Transverse colon (tissue), 4 donors: ENCODE measurements at regions not wholly inside any gene's neighbourhood (a gene's known extent, or its start where the extent isn't known, plus 50 kb on each side); places are given as distances from the start of the nearest gene placed in this dataset.

Source experiments
- DNase-seq: peaks from one replicate; pipeline ENCODE4 v3.0.0-alpha.2; 2019
- H3K27ac ChIP-seq, 4 donors: fragments of 200-600 bp; sonication (generic); 2 replicates each; pipeline ENCODE4 v1.5.1; 2016 to 2018; ENCODE audit warnings: inconsistent platforms in 4 of 4
- H3K27me3 ChIP-seq: fragments of 200-600 bp; sonication (generic); 2 replicates; pipeline ENCODE4 v1.5.1; 2017; ENCODE audit warnings: inconsistent platforms
- H3K36me3 ChIP-seq, 4 donors: fragments of 200-600 bp; sonication (generic); 2 replicates each; pipeline ENCODE4 v1.5.1; 2017 to 2019; ENCODE audit warnings: inconsistent platforms in 4 of 4
- H3K4me1 ChIP-seq, 4 donors: fragments of 200-600 bp; sonication (generic); 2 replicates each; pipeline ENCODE4 v1.5.1; 2017 to 2020; ENCODE audit warnings: inconsistent platforms in 4 of 4
- H3K4me3 ChIP-seq, 4 donors: fragments of 200-600 bp; sonication (generic); 1 replicate in 1 of 4; 2 replicates in 3 of 4; pipeline versions ENCODE4 v1.5.1 to v1.6.1; 2017 to 2019; ENCODE audit warnings: inconsistent platforms in 4 of 4
- H3K9me3 ChIP-seq, 2 donors: fragments of 200-600 bp; sonication (generic); 2 replicates each; pipeline ENCODE4 v1.5.1; 2017 to 2019; ENCODE audit warnings: inconsistent platforms in 2 of 2
- CTCF ChIP-seq, 5 experiments: fragments of 200-600 bp in 3 of 5; fragments of 450-650 bp in 2 of 5; sonication (generic) in 3 of 5; IDR thresholded peaks; 1 replicate in 2 of 5; 2 replicates in 3 of 5; pipeline ENCODE4 v1.5.1; 2016 to 2017; ENCODE audit warnings: antibody characterized with exemption in 5 of 5, inconsistent platforms in 3 of 5, mild to moderate bottlenecking in 2 of 5, moderate library complexity in 1 of 5
- EP300 ChIP-seq: sonication (generic); formaldehyde crosslinking; IDR thresholded peaks from one replicate; pipeline ENCODE4 v1.6.1; 2017; ENCODE audit warnings: antibody characterized with exemption, low read depth
- POLR2A ChIP-seq: fragments of 450-650 bp; IDR thresholded peaks from one replicate; pipeline ENCODE4 v1.6.1; 2016; ENCODE audit warnings: antibody characterized with exemption, mild to moderate bottlenecking, moderate library complexity
- POLR2AphosphoS5 ChIP-seq, 3 donors: sonication (generic); formaldehyde crosslinking; IDR thresholded peaks; one replicate each; pipeline ENCODE4 v1.6.1; 2016; ENCODE audit warnings: antibody characterized with exemption in 3 of 3
- WGBS, 2 donors: methylation state at CpG; one replicate each; pipeline ENCODE4 v1.1.5; 2018; ENCODE audit warnings: low coverage in 1 of 2; 5-methylcytosine and 5-hydroxymethylcytosine counted together
- in situ Hi-C, 4 donors: fragments of 200-750 bp; cut with MboI; loops; one replicate each; pipeline versions ENCODE4 v1.15.0 to v1.15.1; 2017; ENCODE audit warnings: low sequenced_read_pairs in 3 of 4, low pct_ligation_motif_present in 1 of 4, low pct_unique_long_range_greater_than_20kb in 1 of 4
- intact Hi-C: fragments of 100-400 bp; cut with DNase I; formaldehyde crosslinking; loops from one replicate; pipeline ENCODE4 v1.15.1; 2023; ENCODE audit warnings: low total_unique reads

GRCh38 chr1:68313735-68314134 is 81.4 kb upstream of the WLS start:
- Histone ChIP-seq H3K4me3 (no peak overlapping the region), H3K9me3 (no peaks in the 10 kb centered on the region), H3K27ac (no peak overlapping the region), H3K36me3 (no peaks in the 10 kb centered on the region), H3K4me1 (peaks cover 0 to 3% (median 0%) of the 10 kb centered on the region in 4 donors), H3K27me3 (no peaks in the 10 kb centered on the region)
- intact Hi-C loops: no loop called here
- WGBS, 2 donors: 31 to 54% methylated on average over 4 of the region's 4 CpGs
- DNase-seq: no peak
- TF ChIP-seq POLR2AphosphoS5 (IDR thresholded peaks at IDR 0.05) (no peak), POLR2A (no peak), CTCF (IDR thresholded peaks at IDR 0.05) (no peak), EP300 (no peak)
- in situ Hi-C loops: no loop called here

GRCh38 chr1:68308034-68308433 is 75.7 kb upstream of the WLS start:
- 76% methylated on average over 1 of the region's 1 CpG; no CpG with 5 or more reads in 1 of the 2 donors for WGBS, 2 donors
- TF ChIP-seq POLR2AphosphoS5 (IDR thresholded peaks at IDR 0.05) (peak in 1 of 3 donors; percentile 25), POLR2A (no peak), CTCF (IDR thresholded peaks at IDR 0.05) (no peak), EP300 (no peak)
- no peak for DNase-seq
- H3K36me3 ChIP-seq: no peaks in the 10 kb centered on the region
- H3K4me1 ChIP-seq: peaks cover 0 to 5% (median 0%) of the 10 kb centered on the region in 4 donors
- H3K27me3 ChIP-seq: no peaks in the 10 kb centered on the region
- peak overlapping the region in 2 of 4 donors; percentile 19 to 20 for H3K27ac ChIP-seq
- in situ Hi-C loops (no loop called here), intact Hi-C loops (no loop called here)
- no peak overlapping the region for H3K4me3 ChIP-seq
- no peaks in the 10 kb centered on the region for H3K9me3 ChIP-seq

GRCh38 chr1:68307378-68307787 is 75.1 kb upstream of the WLS start:
- WGBS, 2 donors: 63% methylated on average over 3 of the region's 3 CpGs; no CpG with 5 or more reads in 1 of the 2 donors
- intact Hi-C loops: no loop called here

GRCh38 chr1:68301471-68302001 is 69.2 kb upstream of the WLS start:
- Histone ChIP-seq H3K36me3 (no peaks in the 10 kb centered on the region), H3K27ac (no peak overlapping the region), H3K27me3 (no peaks in the 10 kb centered on the region), H3K4me3 (no peak overlapping the region), H3K9me3 (no peaks in the 10 kb centered on the region), H3K4me1 (no peaks in the 10 kb centered on the region)
- no peak for TF ChIP-seq EP300
- no peak for TF ChIP-seq POLR2AphosphoS5 (IDR thresholded peaks at IDR 0.05)
- TF ChIP-seq CTCF (IDR thresholded peaks at IDR 0.05): no peak
- TF ChIP-seq POLR2A: no peak
- no peak for DNase-seq
- in situ Hi-C loops: no loop called here
- WGBS, 2 donors: 81 to 100% methylated on average over 1 to 2 of the region's 2 CpGs
- intact Hi-C loops: no loop called here

More at GRCh38 chr1:68307378-68307787, 75.1 kb upstream of the WLS start:
- Histone ChIP-seq H3K36me3 (no peaks in the 10 kb centered on the region), H3K4me1 (peaks cover 0 to 5% (median 0%) of the 10 kb centered on the region in 4 donors), H3K27me3 (no peaks in the 10 kb centered on the region), H3K4me3 (no peak overlapping the region), H3K9me3 (no peaks in the 10 kb centered on the region), H3K27ac (peak overlapping the region in 2 of 4 donors; percentile 19 to 20)
- TF ChIP-seq POLR2AphosphoS5 (IDR thresholded peaks at IDR 0.05) (no peak), EP300 (no peak), POLR2A (no peak), CTCF (IDR thresholded peaks at IDR 0.05) (no peak)
- DNase-seq: no peak
- in situ Hi-C loops: no loop called here
